HG02938 (cell line): ENCODE measurements at regions not wholly inside any gene's neighbourhood (a gene's known extent, or its start where the extent isn't known, plus 50 kb on each side); places are given as distances from the start of the nearest gene placed in this dataset.
"Not testable (repeated sequence)": the region's sequence is repeated elsewhere in the genome, so short reads cannot be mapped to it uniquely, and the experiment has no call there.

ENCODE experiments used
- ATAC-seq: cut with Tn5 transposase; IDR thresholded peaks from one replicate; pipeline ENCODE4 v1.9.1; 2021; ENCODE audit warnings: mild to moderate bottlenecking, moderate library complexity; ENCODE audit not compliant: unreplicated experiment

- not testable (repeated sequence) for ATAC-seq
Observed at GRCh38 chr7:68195642-68196041, 1199.0 kb downstream of the TYW1 start.

GRCh38 chr7:68200051-68200670 is 1203.5 kb downstream of the TYW1 start:
- no peak for ATAC-seq

GRCh38 chr7:68203251-68203650 is 1206.6 kb downstream of the TYW1 start:
- no peak for ATAC-seq

GRCh38 chr7:68205826-68206225 is 1209.2 kb downstream of the TYW1 start:
- no peak for ATAC-seq

GRCh38 chr7:68206946-68207485 is 1210.4 kb downstream of the TYW1 start:
- no peak for ATAC-seq

GRCh38 chr7:68207676-68208075 is 1211.0 kb downstream of the TYW1 start:
- ATAC-seq = no peak

- no peak for ATAC-seq
Observed at GRCh38 chr7:68209486-68209885, 1212.9 kb downstream of the TYW1 start.

- no peak for ATAC-seq
Observed at GRCh38 chr7:68213838-68214237, 1217.2 kb downstream of the TYW1 start.

GRCh38 chr7:68216051-68216450 is 1219.4 kb downstream of the TYW1 start:
- no peak for ATAC-seq

GRCh38 chr7:68217426-68217825 is 1220.8 kb downstream of the TYW1 start:
- ATAC-seq = no peak

- ATAC-seq = no peak
Observed at GRCh38 chr7:68218461-68218860, 1221.8 kb downstream of the TYW1 start.

GRCh38 chr7:68222311-68222710 is 1225.7 kb downstream of the TYW1 start:
- ATAC-seq = no peak

- ATAC-seq = no peak
Observed at GRCh38 chr7:68224041-68224741, 1227.6 kb downstream of the TYW1 start.

- ATAC-seq = not testable (repeated sequence)
Observed at GRCh38 chr7:68231011-68231410, 1234.4 kb downstream of the TYW1 start.

- no peak for ATAC-seq
Observed at GRCh38 chr7:68235937-68236336, 1239.3 kb downstream of the TYW1 start.

GRCh38 chr7:68238204-68238805 is 1241.7 kb downstream of the TYW1 start:
- no peak for ATAC-seq

GRCh38 chr7:68243128-68243527 is 1246.5 kb downstream of the TYW1 start:
- ATAC-seq = no peak

GRCh38 chr7:68244389-68244788 is 1247.8 kb downstream of the TYW1 start:
- no peak for ATAC-seq

- no peak for ATAC-seq
Observed at GRCh38 chr7:68245688-68246087, 1249.1 kb downstream of the TYW1 start.

GRCh38 chr7:68246189-68246633 is 1249.6 kb downstream of the TYW1 start:
- ATAC-seq = no peak

- no peak for ATAC-seq
Observed at GRCh38 chr7:68247126-68247525, 1250.5 kb downstream of the TYW1 start.

- no peak for ATAC-seq
Observed at GRCh38 chr7:68247571-68247970, 1250.9 kb downstream of the TYW1 start.
